Stimulated activated CD4-positive, alpha-beta T cell treated with anti-CD3 and anti-CD28 coated beads, TNF-alpha, amount 100 ng/mL, for 1 hour (primary cell): ENCODE measurements at regions not wholly inside any gene's neighbourhood (a gene's known extent, or its start where the extent isn't known, plus 50 kb on each side); places are given as distances from the start of the nearest gene placed in this dataset.
"Not testable (repeated sequence)": the region's sequence is repeated elsewhere in the genome, so short reads cannot be mapped to it uniquely, and the experiment has no call there.

ENCODE experiments used
- DNase-seq, 3 donors: peaks; one replicate each; pipeline ENCODE4 v3.0.0-alpha.2; 2020; ENCODE audit warnings: low read depth in 3 of 3, low spot score in 1 of 3

- DNase-seq = not testable (repeated sequence)
Observed at GRCh38 chr15:84152381-84152979, 83.1 kb upstream of the GOLGA6L4 start.

- DNase-seq = not testable (repeated sequence)
Observed at GRCh38 chr15:84153655-84154140, 81.9 kb upstream of the GOLGA6L4 start.

- not testable (repeated sequence) for DNase-seq
Observed at GRCh38 chr15:84154314-84154713, 81.3 kb upstream of the GOLGA6L4 start.

- DNase-seq = not testable (repeated sequence)
Observed at GRCh38 chr15:84154787-84155186, 80.8 kb upstream of the GOLGA6L4 start.

- not testable (repeated sequence) for DNase-seq
Observed at GRCh38 chr15:84155792-84156587, 79.6 kb upstream of the GOLGA6L4 start.

GRCh38 chr15:84156588-84156840 is 79.1 kb upstream of the GOLGA6L4 start:
- DNase-seq = not testable (repeated sequence)

- DNase-seq = not testable (repeated sequence)
Observed at GRCh38 chr15:84157056-84157632, 78.4 kb upstream of the GOLGA6L4 start.

- DNase-seq = not testable (repeated sequence)
Observed at GRCh38 chr15:84157857-84158256, 77.7 kb upstream of the GOLGA6L4 start.

GRCh38 chr15:84159346-84160269 is 76.0 kb upstream of the GOLGA6L4 start:
- DNase-seq = not testable (repeated sequence)

- not testable (repeated sequence) for DNase-seq
Observed at GRCh38 chr15:84164423-84165292, 70.9 kb upstream of the GOLGA6L4 start.

GRCh38 chr15:84170029-84170428 is 65.5 kb upstream of the GOLGA6L4 start:
- not testable (repeated sequence) for DNase-seq

- DNase-seq = not testable (repeated sequence)
Observed at GRCh38 chr15:84173231-84173610, 62.4 kb upstream of the GOLGA6L4 start.
